SK-N-MC (cell line): ENCODE measurements at regions not wholly inside any gene's neighbourhood (a gene's known extent, or its start where the extent isn't known, plus 50 kb on each side); places are given as distances from the start of the nearest gene placed in this dataset.

Experiments
- EZH2 ChIP-seq: fragments of 200-600 bp; sonication (generic); IDR thresholded peaks from one replicate; pipeline ENCODE4 v1.6.1; 2017; ENCODE audit warnings: antibody characterized with exemption
- FOXP2 ChIP-seq: optimal IDR thresholded peaks from 2 replicates; pipeline ENCODE3; 2011; ENCODE audit warnings: mild to moderate bottlenecking, moderate library complexity; ENCODE audit not compliant: insufficient read depth; ENCODE audit errors: extremely low read length, control extremely low read depth
- POLR2AphosphoS5 ChIP-seq: IDR thresholded peaks from 2 replicates; pipeline ENCODE4 v1.6.1; 2012; ENCODE audit warnings: mild to moderate bottlenecking, low read depth, low read length, borderline replicate concordance

DNA sequence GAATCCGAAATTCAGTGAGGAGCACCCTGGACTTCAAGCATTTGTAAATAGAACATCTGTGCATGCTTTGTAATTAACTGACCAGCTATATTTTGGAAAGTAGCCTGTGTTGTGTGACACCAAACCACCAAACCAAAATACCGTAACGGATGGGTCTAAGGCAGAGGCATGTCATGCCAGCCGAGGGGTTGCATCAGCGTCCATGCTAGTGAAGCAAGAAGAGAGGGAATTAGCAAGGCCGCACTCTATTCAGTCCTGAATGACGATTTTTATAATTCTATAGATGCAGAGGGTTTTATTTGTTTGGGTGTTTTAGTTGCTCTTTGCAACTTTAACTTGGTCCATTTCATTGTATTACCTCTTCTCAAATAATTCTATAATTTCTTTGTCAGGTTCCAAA, 116.8 kb upstream of the SMYD2 start:
- TF ChIP-seq POLR2AphosphoS5 = no peak
- no peak for TF ChIP-seq EZH2
- TF ChIP-seq FOXP2 = no peak
